ENCODE measurements at regions not wholly inside any gene's neighbourhood (a gene's known extent, or its start where the extent isn't known, plus 50 kb on each side); places are given as distances from the start of the nearest gene placed in this dataset.

- TF ChIP-seq EZH2phosphoT487 (IDR thresholded peaks at IDR 0.05; ENCODE audit: insufficient read depth, low read depth) (no peak), EZH2 (IDR thresholded peaks at IDR 0.05; ENCODE audit: insufficient read depth, poor library complexity, severe bottlenecking) (no peak)
Observed at GRCh38 chr5:43837996-43838395, 235.0 kb downstream of the NNT start.
